ENCODE measurements at regions not wholly inside any gene's neighbourhood (a gene's known extent, or its start where the extent isn't known, plus 50 kb on each side); places are given as distances from the start of the nearest gene placed in this dataset.
"Not testable (repeated sequence)": the region's sequence is repeated elsewhere in the genome, so short reads cannot be mapped to it uniquely, and the experiment has no call there.

DNA sequence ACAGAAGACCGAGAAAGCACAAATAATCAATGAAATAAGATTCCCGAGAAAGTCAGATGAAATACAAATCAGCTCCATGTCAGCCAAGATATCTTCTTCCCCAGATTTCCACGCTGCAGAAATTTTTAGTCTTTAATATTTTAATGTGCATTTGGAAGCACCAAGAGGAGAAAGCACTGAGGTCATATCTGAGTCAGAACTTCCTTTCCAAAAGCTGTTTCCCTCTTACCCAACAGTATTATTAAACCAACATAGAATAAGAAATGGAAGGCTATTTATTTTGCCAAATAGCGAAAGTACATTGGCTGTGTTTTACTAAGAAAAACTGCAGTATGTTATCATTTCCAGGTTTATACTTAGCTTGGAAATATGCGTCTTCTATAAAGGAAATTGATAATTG lies 772.1 kb upstream of the CDH9 start:
- intact Hi-C loops (cut with micrococcal nuclease) = no loop called here
- H3K4me3 Mint-ChIP-seq (ENCODE audit: low read depth) = no peak overlapping the region
- no peak overlapping the region for H3K27ac Mint-ChIP-seq
- no peak for DNase-seq (ENCODE audit: low spot score)
- no peaks in the 10 kb centered on the region for H3K36me3 Mint-ChIP-seq (ENCODE audit: low read depth)
- H3K27me3 Mint-ChIP-seq (ENCODE audit: low read depth) = no peaks in the 10 kb centered on the region
- H3K9me3 Mint-ChIP-seq = peaks cover 32% of the 10 kb centered on the region
- no peaks in the 10 kb centered on the region for H3K4me1 Mint-ChIP-seq (ENCODE audit: low read depth)

- H3K27ac Mint-ChIP-seq = no peak overlapping the region
- H3K27me3 Mint-ChIP-seq (ENCODE audit: low read depth) = no peaks in the 10 kb centered on the region
- H3K9me3 Mint-ChIP-seq = peaks cover 42% of the 10 kb centered on the region
- intact Hi-C loops (cut with micrococcal nuclease) = no loop called here
- H3K36me3 Mint-ChIP-seq (ENCODE audit: low read depth) = no peaks in the 10 kb centered on the region
- H3K4me1 Mint-ChIP-seq (ENCODE audit: low read depth) = no peaks in the 10 kb centered on the region
- no peak for DNase-seq (ENCODE audit: low spot score)
- no peak overlapping the region for H3K4me3 Mint-ChIP-seq (ENCODE audit: low read depth)
Measured at GRCh38 chr5:27797220-27797619, 758.8 kb upstream of the CDH9 start.

DNA sequence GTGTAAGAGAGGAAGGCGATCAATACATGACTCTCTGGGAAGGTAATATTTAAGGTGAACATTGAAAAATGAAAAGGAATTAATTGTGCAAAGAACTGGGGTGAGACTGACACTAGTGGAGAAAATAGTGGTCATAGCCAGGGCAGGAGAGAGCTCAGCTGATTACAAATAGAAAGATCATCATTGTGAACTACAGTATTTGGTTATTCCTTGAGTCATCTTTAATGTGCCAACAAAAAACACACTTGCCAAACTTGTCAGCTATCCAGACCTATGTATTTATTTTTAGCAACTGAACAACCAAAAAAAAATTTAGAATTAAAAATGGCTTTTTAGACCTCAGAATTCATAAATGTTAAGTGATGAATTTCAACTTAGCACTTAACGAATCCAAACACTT lies 749.8 kb upstream of the CDH9 start:
- no peaks in the 10 kb centered on the region for H3K27me3 Mint-ChIP-seq (ENCODE audit: low read depth)
- H3K9me3 Mint-ChIP-seq = peaks cover 45% of the 10 kb centered on the region
- no peak overlapping the region for H3K4me3 Mint-ChIP-seq (ENCODE audit: low read depth)
- no peaks in the 10 kb centered on the region for H3K36me3 Mint-ChIP-seq (ENCODE audit: low read depth)
- H3K4me1 Mint-ChIP-seq (ENCODE audit: low read depth) = no peaks in the 10 kb centered on the region
- DNase-seq (ENCODE audit: low spot score) = no peak
- intact Hi-C loops (cut with micrococcal nuclease) = no loop called here
- no peak overlapping the region for H3K27ac Mint-ChIP-seq

DNA sequence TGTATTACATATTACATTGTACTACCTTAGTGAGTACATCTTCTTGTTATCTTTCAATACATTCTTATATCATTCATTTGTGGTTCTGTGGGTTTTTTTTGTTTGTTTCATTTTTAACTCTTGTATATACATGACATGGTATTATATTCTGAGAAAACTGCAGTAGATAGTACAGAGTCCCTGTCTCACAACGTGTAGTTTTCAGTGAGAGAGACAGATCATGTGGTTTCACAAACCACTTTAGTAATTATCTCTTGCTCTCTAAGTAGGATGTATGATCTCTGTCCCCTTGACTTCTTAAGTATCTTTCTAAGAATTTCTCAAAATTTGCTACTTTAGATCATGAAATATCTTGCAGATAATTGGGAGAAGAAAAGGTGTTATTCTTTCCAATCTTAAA lies 745.9 kb upstream of the CDH9 start:
- Mint-ChIP-seq H3K27ac (no peak overlapping the region), H3K4me3 (ENCODE audit: low read depth) (no peak overlapping the region), H3K36me3 (ENCODE audit: low read depth) (no peaks in the 10 kb centered on the region), H3K9me3 (peaks cover 41% of the 10 kb centered on the region), H3K27me3 (ENCODE audit: low read depth) (no peaks in the 10 kb centered on the region), H3K4me1 (ENCODE audit: low read depth) (no peaks in the 10 kb centered on the region)
- intact Hi-C loops (cut with micrococcal nuclease) = no loop called here
- DNase-seq (ENCODE audit: low spot score) = no peak

DNA sequence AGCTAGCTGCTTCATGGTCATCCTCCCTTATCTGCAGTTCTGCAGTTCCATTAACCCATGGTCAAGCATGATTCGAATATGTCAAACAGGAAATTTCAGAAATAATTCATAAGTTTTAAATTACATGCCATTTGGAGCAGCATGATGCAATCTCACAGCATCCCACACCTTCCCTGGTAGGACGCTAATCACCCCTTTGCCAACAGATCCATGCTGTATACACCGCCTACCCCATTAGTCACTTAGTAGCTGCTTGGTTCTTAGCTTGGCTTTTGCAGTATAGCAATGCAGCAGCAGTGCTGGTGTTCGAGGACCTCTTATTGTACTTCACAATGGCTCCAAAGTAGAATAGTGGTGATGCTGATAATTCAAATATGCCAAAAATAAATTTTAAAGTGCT lies 739.7 kb upstream of the CDH9 start:
- H3K4me3 Mint-ChIP-seq (ENCODE audit: low read depth) = no peak overlapping the region
- intact Hi-C loops (cut with micrococcal nuclease) = no loop called here
- H3K27me3 Mint-ChIP-seq (ENCODE audit: low read depth) = no peaks in the 10 kb centered on the region
- peaks cover 17% of the 10 kb centered on the region for H3K9me3 Mint-ChIP-seq
- H3K27ac Mint-ChIP-seq = no peak overlapping the region
- no peaks in the 10 kb centered on the region for H3K36me3 Mint-ChIP-seq (ENCODE audit: low read depth)
- H3K4me1 Mint-ChIP-seq (ENCODE audit: low read depth) = no peaks in the 10 kb centered on the region
- DNase-seq (ENCODE audit: low spot score) = no peak

GRCh38 chr5:27773636-27774035 lies 735.2 kb upstream of the CDH9 start:
- Mint-ChIP-seq H3K36me3 (ENCODE audit: low read depth) (no peaks in the 10 kb centered on the region), H3K27ac (no peak overlapping the region), H3K4me3 (ENCODE audit: low read depth) (no peak overlapping the region), H3K4me1 (ENCODE audit: low read depth) (no peaks in the 10 kb centered on the region), H3K9me3 (peaks cover 37% of the 10 kb centered on the region), H3K27me3 (ENCODE audit: low read depth) (no peaks in the 10 kb centered on the region)
- DNase-seq (ENCODE audit: low spot score) = no peak
- intact Hi-C loops (cut with micrococcal nuclease) = no loop called here

DNA sequence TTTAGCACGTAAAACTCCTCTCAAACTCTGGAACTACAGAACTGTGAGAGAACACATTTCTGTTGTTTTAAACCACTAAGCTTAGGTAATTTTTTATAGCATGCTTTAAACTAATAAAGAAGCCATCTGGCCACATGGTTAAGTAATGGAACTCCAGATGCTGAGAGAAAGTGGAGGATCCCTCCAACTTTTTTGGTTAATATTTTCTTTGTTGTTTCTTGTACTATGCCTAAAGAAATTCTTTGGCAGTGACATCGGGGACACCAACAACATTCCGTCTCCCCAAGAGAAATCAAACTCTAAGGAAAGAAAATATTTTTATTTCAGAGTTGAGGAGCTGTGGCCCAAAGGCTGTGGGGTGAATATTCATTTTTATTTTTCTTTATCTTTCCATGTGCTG lies 734.8 kb upstream of the CDH9 start:
- no peak for DNase-seq (ENCODE audit: low spot score)
- H3K27ac Mint-ChIP-seq = no peak overlapping the region
- no peak overlapping the region for H3K4me3 Mint-ChIP-seq (ENCODE audit: low read depth)
- H3K4me1 Mint-ChIP-seq (ENCODE audit: low read depth) = no peaks in the 10 kb centered on the region
- H3K36me3 Mint-ChIP-seq (ENCODE audit: low read depth) = no peaks in the 10 kb centered on the region
- intact Hi-C loops (cut with micrococcal nuclease) = no loop called here
- peaks cover 41% of the 10 kb centered on the region for H3K9me3 Mint-ChIP-seq
- no peaks in the 10 kb centered on the region for H3K27me3 Mint-ChIP-seq (ENCODE audit: low read depth)

DNA sequence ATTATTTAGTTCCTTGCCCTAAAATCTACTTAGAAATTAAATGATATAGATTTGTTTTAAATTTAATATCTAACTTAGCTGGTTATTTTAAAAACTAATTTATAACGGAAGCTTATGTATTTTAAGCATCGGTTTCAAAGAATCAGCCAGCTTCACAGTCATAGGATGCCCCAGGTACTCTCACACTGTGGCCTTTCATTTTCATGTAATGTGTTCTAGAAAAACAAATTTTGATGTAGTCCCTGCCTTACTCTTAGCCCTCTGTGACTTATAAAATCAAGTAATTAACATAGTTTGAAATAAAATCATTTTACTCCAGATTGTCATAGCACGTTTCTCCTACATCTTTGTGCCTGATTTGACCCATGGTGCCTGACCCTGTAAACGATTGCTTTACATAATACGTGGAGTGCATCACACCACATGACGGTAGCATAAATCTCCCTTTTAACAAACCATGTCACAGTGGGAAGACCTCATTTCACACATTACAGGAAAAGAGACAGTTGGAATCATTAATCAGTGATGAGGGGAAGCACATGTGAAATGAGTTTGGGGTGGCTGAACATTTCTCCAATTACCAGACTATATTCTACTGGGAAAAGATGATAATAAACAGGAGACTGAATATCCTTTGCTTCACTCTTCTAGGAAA lies 731.5 kb upstream of the CDH9 start:
- intact Hi-C loops (cut with micrococcal nuclease) = no loop called here
- DNase-seq (ENCODE audit: low spot score) = no peak
- Mint-ChIP-seq H3K9me3 (peaks cover 55% of the 10 kb centered on the region), H3K4me3 (ENCODE audit: low read depth) (no peak overlapping the region), H3K27ac (no peak overlapping the region), H3K36me3 (ENCODE audit: low read depth) (no peaks in the 10 kb centered on the region), H3K4me1 (ENCODE audit: low read depth) (no peaks in the 10 kb centered on the region), H3K27me3 (ENCODE audit: low read depth) (no peaks in the 10 kb centered on the region)

GRCh38 chr5:27748847-27749246 lies 710.5 kb upstream of the CDH9 start:
- DNase-seq (ENCODE audit: low spot score) = no peak
- Mint-ChIP-seq H3K4me3 (ENCODE audit: low read depth) (no peak overlapping the region), H3K4me1 (ENCODE audit: low read depth) (no peaks in the 10 kb centered on the region), H3K27ac (no peak overlapping the region), H3K36me3 (ENCODE audit: low read depth) (no peaks in the 10 kb centered on the region), H3K9me3 (peaks cover 68% of the 10 kb centered on the region), H3K27me3 (ENCODE audit: low read depth) (no peaks in the 10 kb centered on the region)
- intact Hi-C loops (cut with micrococcal nuclease) = no loop called here

DNA sequence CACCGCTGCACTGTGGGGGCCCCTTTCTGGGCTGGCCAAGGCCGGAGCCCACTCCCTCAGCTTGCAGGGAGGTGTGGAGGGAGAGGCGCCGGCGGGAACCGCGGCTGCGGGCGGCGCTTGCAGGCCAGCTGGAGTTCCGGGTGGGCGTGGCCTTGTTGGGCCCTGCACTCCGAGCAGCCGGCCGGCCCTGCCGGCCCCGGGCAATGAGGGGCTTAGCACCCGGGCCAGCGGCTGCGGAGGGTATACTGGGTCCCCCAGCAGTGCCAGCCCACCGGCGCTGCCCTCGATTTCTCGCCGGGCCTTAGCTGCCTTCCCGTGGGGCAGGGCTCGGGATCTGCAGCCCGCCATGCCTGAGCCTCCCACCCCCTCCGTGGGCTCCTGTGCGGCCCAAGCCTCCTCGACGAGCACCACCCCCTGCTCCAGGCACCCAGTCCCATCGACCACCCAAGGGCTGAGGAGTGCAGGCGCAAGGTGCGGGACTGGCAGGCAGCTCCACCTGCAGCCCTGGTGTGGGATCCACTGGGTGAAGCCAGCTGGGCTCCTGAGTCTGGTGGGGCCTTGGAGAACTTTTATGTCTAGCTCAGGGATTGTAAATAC lies 705.1 kb upstream of the CDH9 start:
- H3K4me1 Mint-ChIP-seq (ENCODE audit: low read depth); intact Hi-C loops (cut with micrococcal nuclease); H3K4me3 Mint-ChIP-seq (ENCODE audit: low read depth); H3K27ac Mint-ChIP-seq; H3K27me3 Mint-ChIP-seq (ENCODE audit: low read depth); H3K36me3 Mint-ChIP-seq (ENCODE audit: low read depth); DNase-seq (ENCODE audit: low spot score): not testable (repeated sequence)
- H3K9me3 Mint-ChIP-seq = peaks cover 64% of the 10 kb centered on the region

DNA sequence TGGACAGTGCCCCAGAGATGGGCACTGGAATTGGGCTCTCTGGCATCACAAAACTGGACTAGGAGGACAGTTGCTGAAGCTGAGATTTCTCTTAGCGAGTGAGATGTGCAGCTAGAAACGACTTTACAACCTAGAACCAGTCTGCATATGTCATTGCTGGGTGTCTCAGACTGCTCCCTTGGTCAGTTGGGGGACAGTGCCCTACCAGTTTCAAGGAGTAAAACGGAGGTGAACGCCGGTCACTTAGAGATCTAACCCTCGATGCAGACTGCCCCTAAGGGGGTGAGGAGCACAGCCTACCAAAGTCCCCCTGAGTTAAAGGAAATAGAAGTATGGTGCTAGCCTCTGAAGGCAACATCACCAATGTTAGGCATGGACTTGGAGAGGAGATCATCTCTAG lies 704.4 kb upstream of the CDH9 start:
- intact Hi-C loops (cut with micrococcal nuclease) = no loop called here
- no peaks in the 10 kb centered on the region for H3K27me3 Mint-ChIP-seq (ENCODE audit: low read depth)

GRCh38 chr5:27734838-27735237 lies 696.5 kb upstream of the CDH9 start:
- intact Hi-C loops (cut with micrococcal nuclease) = no loop called here
- Mint-ChIP-seq H3K4me3 (ENCODE audit: low read depth) (no peak overlapping the region), H3K9me3 (peaks cover 24% of the 10 kb centered on the region), H3K36me3 (ENCODE audit: low read depth) (no peaks in the 10 kb centered on the region), H3K27me3 (ENCODE audit: low read depth) (no peaks in the 10 kb centered on the region), H3K27ac (no peak overlapping the region), H3K4me1 (ENCODE audit: low read depth) (no peaks in the 10 kb centered on the region)
- no peak for DNase-seq (ENCODE audit: low spot score)

More for the DNA sequence above, 704.4 kb upstream of the CDH9 start:
- no peak for DNase-seq (ENCODE audit: low spot score)
- Mint-ChIP-seq H3K4me1 (ENCODE audit: low read depth) (no peaks in the 10 kb centered on the region), H3K36me3 (ENCODE audit: low read depth) (no peaks in the 10 kb centered on the region), H3K27ac (no peak overlapping the region), H3K4me3 (ENCODE audit: low read depth) (no peak overlapping the region), H3K9me3 (peaks cover 59% of the 10 kb centered on the region)

GRCh38 chr5:27733237-27733636 lies 694.9 kb upstream of the CDH9 start:
- DNase-seq (ENCODE audit: low spot score) = no peak
- Mint-ChIP-seq H3K4me3 (ENCODE audit: low read depth) (no peak overlapping the region), H3K27me3 (ENCODE audit: low read depth) (no peaks in the 10 kb centered on the region), H3K27ac (no peak overlapping the region), H3K36me3 (ENCODE audit: low read depth) (no peaks in the 10 kb centered on the region), H3K9me3 (peaks cover 24% of the 10 kb centered on the region), H3K4me1 (ENCODE audit: low read depth) (no peaks in the 10 kb centered on the region)
- intact Hi-C loops (cut with micrococcal nuclease) = no loop called here

DNA sequence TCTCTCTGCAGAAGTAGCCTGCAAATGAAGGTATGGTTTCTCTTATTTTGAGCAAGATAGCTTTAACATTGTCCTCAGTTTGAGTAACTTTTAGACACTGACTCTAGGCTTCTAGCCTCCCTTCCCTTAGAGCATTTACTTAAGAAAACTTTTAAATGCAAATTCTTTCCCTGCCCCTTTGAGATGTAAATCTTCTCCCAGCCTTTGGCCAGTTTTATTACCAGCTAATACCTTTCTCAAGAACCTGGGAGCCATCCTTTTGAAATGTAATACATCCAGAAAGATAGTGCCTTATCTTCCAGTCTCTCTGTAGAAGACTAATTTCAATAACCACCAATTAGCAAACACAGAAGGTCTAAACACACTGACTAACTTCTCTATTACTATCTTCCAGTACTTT lies 688.9 kb upstream of the CDH9 start:
- H3K4me3 Mint-ChIP-seq (ENCODE audit: low read depth) = no peak overlapping the region
- no peaks in the 10 kb centered on the region for H3K4me1 Mint-ChIP-seq (ENCODE audit: low read depth)
- no peaks in the 10 kb centered on the region for H3K36me3 Mint-ChIP-seq (ENCODE audit: low read depth)
- H3K9me3 Mint-ChIP-seq = peaks cover 22% of the 10 kb centered on the region
- no peak overlapping the region for H3K27ac Mint-ChIP-seq
- intact Hi-C loops (cut with micrococcal nuclease) = no loop called here
- no peaks in the 10 kb centered on the region for H3K27me3 Mint-ChIP-seq (ENCODE audit: low read depth)
- DNase-seq (ENCODE audit: low spot score) = no peak
